Myocyte (in vitro differentiated cells): ENCODE measurements at regions not wholly inside any gene's neighbourhood (a gene's known extent, or its start where the extent isn't known, plus 50 kb on each side); places are given as distances from the start of the nearest gene placed in this dataset.

Experiments used
- DNase-seq: peaks from one replicate; pipeline ENCODE4 v3.0.0-alpha.2; 2012; ENCODE audit warnings: low read depth

DNA sequence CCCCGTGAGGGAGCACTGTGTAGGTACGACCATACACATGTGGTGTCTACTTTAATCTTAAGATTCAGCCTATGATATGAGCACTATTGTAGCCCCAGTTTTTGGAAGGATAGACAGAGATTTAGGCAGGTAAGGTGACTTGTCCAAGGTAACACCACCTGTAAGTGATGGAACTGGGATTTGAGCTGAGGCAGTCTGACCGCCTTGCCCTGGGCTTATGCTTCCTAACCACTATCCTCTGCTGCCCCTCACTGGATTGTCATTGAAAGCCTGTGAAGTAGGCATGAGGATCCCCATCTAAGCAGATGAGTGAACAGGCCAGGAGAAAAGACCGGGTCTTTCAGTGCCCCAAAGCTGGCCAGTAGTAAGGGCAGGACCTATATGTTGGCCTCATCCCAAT is 343.8 kb downstream of the CYRIA start:
- DNase-seq, result no peak

DNA sequence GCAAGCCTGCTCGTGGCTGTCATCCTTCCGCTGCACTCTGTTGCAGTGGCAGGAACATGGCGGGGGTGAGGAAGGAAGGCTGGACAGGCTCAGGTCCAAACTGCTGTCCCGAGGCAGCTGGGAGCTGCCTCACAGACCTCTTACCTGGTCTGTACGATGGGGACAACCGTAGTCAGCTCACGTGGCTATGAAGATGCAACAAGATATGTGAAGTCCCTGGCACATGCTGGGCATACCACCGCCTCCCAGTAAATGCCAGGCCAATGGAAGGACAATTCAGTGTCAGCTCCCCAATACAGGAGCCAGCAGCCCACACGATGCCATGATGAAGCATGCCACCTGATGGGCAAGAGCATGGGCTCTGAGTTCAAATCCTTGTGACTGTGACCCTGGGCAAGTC is 344.4 kb downstream of the CYRIA start:
- DNase-seq, result no peak

DNA sequence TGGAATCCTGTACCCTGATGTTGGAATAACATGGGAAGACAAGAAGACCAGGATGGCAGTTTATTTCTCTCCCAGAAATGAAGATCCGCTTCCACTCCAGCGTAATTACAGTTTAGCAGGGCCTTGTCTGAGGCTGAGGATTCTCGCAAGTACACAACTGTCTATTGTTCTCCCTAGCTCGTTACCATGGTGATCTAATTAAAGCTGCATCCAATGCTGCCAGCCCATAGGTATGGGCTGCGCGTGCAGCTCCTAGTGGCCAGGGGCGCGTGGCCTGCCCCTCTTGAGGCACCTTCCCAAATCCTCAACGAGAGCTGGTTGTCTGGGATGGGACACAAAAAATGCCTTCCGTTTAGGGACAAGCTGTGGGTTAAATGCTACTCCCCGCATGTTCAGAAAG is 344.9 kb downstream of the CYRIA start:
- DNase-seq, result no peak

DNA sequence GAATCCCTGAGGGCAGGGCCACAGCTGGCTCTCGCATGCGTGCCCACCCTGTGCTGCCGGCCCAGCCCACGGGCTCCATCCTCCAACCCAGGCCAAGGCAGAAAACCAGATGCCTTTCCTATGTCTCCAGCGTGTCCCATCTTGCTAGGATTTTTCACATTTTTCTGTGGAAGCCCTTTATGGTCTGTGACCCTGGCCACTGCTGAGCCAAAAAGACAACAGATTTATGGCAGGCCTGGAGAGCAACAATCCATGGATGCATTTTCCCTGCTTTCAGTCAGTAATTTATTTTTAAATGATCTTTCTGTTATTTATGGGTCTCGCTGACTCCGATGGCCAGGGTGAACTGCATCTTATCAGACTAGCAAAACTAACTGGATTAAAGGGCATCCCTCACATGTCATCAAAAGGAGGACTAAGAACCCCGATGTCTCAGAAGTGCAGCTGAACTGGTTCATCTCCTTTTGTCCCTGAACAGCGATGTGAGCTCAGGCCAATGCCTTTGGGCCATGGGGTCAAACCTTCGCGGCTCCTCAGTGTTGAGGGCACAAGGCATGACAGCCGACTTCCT is 346.0 kb downstream of the CYRIA start:
- no peak for DNase-seq

DNA sequence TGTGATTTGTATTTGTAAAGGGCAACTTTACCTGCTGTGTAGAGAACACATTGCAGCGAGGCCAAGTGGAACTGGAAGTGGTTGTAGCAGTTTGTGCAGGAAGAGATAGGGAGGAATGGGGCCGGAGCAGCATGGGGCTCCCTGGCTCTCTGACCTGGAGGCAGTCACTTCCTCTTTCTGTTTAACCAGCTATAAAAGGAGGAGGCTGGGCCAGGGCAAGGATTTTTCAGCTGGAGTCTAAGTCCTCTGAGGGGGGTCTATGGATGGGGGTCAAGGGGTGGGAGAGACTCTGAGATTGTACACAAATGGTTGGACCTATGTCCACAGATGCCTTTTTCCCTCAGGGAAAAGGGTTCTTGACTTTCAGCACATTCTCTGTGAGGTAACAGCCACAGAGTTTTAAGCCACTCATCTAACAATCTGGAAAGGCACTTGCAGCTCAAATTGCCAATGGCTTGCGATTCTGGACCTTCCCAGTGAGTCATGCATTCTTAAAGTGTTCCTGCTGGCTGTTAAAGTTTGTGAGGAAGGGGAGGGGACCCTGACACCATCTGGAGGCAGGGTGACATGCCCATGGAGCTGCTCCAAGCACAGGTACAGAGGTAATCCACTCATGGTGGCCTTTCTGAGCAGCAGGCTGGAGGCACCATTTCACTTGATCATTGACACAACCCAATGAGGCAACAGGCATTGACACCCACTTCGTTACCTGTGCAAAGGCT is 347.0 kb downstream of the CYRIA start:
- DNase-seq, result no peak

- no peak for DNase-seq
Measured at GRCh38 chr2:16318051-16318450, 347.6 kb downstream of the CYRIA start.

DNA sequence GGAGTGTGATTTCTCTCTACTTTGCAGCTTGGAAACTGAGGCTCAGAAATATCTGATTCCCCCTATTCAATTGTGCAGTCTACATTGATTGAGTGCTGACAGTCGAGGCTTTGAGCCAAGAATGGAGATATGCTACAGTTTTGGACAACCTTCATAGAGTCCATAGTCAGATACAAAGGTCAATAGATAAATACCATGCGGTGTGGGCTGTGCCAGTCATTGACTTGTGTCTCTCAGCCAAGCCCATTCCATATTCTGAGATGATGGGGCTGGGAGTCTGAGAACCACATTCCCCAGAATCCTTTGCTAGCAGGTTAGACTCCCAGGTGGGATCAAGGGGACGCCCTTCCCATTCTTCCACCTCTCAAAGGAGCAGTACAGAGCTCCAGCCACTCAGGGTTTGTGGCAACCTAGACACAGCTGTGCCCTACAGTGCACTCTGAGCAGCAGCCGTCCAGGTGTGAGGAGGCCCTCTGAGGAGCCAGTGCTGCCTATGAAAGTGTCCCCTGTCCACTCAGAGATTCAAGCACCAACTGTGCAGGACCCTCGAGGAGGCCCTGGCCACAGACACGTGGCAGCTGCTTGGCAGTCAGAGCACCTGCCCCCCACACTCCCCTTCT is 348.3 kb downstream of the CYRIA start:
- DNase-seq, result no peak

DNA sequence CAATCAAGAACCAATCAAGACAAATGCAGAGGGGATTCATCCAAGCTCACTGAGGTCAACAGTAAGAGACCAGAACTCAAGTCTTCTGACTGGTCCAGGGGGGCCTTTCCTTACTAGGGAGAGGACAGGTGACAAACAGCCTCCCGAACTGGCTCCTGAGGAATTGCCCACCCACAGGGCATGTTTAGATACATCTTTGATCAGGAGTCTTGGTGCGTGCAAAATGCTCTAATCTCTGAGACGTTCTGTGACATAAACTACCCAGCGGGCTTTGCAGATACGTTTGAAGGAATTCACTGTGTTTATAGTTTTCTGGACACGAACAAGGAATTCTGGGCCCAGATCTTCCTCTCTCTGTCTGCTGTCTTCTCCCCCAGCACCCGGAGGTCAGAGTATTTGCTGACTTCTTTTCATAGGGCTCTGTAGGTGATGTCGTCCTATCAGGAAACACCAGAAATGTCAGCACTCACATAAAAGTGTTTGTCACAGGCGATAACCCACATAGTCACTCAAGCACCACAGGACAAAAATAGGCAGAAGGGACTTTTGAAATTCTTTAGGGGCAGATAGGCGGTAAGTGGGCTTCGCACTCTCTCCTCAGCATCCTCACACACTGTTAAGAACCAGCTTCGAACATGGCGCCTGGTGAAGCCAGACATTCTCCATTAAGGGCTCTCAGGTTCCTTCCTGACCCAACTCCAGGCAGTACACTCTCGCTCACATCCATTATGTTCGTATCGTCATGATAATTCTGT is 349.0 kb downstream of the CYRIA start:
- no peak for DNase-seq

- DNase-seq, result no peak
Measured at GRCh38 chr2:16315908-16316307, 349.7 kb downstream of the CYRIA start.

- DNase-seq, result no peak
Measured at GRCh38 chr2:16315458-16315835, 350.2 kb downstream of the CYRIA start.

GRCh38 chr2:16314691-16315457 is 350.8 kb downstream of the CYRIA start:
- no peak for DNase-seq

- no peak for DNase-seq
Measured at GRCh38 chr2:16314001-16314400, 351.6 kb downstream of the CYRIA start.

DNA sequence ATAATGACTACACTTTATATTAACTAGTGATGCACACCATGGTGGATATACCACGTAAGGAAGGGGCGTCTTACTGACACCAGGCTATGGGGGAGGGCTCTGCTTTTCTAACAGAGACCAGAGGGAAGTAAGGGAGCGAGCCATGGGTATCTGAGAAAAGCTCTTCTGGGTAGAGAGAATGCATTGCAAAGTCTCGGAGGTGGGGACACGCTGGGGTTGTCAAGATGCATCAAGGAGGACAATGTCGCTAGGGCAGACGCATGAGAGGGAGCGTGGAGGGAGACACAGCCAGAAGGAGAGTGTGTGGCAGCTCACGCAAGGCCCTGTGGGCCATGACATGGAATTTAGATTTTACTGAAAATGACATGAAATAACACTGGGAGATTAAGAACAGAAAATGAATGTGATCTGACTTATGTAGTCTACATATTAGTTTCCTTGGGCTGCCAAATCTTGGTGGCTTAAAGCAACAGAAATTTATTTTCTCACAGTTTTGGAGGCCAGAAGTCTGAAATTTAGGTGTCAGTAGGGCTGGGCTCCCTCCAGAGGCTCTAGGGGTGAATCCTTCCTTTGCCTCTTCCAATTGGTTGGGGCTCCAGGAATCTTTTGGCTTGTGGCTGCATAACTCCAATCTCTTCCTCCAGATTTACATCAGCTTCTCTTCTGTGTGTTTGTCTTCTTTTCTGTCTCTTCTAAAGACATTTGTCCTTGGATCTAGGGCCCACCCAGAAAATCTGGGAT is 352.2 kb downstream of the CYRIA start:
- DNase-seq, result no peak

GRCh38 chr2:16312771-16313170 is 352.9 kb downstream of the CYRIA start:
- DNase-seq, result no peak

DNA sequence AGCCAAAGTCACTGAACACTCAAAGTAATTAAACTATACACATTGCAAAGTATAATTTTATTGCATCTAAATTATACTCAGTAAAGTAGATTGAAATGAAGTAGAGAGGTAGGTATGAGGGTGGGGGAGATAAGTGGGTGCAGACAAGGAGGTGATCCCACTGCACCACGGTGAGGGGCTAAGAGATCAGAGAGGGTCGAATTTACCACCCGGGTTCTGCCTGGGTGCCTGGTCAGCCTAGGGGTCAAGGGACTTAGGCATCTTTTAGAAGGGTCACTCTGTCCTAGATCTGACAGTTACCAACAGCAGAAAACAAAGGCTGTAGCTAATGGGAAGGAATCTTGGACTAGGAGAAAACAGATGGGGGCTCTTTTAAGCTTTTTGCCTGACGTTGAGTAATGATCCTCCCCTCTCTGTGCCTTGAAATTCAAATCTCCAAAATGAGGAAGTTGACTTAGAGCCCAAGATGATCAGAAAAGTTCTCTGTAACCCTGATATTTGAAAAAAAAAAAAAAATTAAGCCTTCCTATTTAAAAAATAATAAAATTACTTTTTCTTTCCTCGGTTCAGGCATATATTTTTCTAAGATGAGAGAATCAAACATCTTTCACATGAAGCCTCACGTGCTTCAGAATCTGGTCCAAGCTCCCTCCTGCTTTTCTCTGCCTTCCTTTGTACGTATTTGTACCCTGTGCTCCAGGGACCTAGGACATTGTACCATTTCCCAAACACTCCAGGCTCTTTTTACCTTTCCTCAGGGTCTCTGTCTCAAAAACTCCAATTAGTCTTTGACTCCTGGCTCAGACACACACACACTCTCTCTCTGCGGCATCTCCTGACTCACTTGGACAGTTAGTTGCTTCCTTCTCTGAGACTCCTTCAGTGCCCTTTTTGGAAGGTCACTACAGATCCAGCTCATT is 353.9 kb downstream of the CYRIA start:
- no peak for DNase-seq

DNA sequence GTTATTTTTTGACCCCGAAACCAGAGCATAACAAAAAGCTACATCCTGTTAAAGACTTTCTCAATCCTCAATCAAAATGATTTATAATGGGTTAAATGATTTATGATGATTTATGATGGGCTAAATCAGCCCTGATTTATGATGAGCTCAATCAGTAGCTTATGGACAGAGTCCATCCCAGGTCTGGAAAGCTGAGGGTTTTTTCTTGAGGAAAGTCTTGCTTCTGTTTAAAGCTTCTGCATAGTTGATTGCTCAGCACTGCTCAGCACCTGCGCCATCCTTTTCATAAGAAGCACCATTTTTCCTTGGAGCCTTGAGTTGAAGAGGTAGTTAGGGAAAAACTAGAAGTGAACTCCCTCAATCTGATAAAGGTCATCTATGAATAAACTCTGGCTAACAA is 356.8 kb downstream of the CYRIA start:
- no peak for DNase-seq

DNA sequence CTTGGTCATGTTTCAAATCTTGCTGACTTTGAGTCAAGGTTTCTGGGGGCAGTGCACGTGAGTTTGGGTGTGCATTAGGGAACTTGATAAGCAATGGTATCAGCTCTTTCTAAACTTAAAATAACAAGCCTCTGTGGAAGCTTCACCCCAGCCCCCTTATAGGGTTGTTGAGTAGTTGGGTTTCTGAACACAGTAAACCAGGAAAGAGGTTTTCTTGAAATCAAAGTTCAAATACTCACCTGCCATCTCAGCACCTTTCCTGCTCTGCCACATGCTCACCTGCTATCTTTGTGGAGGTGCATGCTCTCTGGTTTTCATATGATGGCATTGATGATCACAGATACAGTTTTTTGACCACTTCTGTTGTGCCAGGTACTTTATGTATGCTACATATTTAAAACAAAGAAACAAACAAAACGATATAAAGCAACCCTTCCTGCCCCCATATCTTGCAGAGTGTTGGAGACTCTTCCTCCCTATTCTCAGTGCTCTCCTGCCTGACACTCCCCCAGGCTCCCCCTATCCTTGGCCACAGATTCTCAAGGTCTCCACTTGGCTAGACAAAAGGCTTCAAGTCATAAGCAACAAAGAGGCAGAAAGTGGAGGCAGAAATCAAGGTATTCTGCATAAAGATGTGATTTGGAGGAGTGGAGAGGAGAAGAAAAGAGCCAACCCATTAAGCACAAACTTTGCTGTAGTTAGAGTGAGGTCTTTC is 360.6 kb downstream of the CYRIA start:
- DNase-seq, result no peak

GRCh38 chr2:16303761-16304160 is 361.9 kb downstream of the CYRIA start:
- no peak for DNase-seq

DNA sequence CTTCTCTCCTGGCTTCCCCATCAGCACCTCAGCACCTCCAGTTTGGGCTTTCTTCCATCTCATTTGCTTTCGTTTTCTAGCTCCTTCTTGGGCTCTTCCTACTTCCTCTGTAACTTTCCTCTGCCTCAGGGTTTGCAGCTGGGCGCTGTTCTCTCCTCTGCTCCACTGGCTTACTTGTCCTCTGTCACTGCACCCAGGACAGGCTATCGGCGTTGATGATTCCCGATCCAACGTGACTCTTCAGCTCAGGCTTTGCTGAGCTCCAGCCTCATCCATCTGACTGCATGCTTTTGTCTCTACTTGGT is 362.4 kb downstream of the CYRIA start:
- DNase-seq, result no peak
